NCI-H748 (cell line): ENCODE measurements at regions not wholly inside any gene's neighbourhood (a gene's known extent, or its start where the extent isn't known, plus 50 kb on each side); places are given as distances from the start of the nearest gene placed in this dataset.

Experiments used
- DNase-seq: peaks from one replicate; lab custom pipeline; 2025; ENCODE audit not compliant: unreplicated experiment; lab: John Stamatoyannopoulos, UW

- DNase-seq = no peak
Observed at GRCh38 chr14:105839425-105840265, 313.3 kb downstream of the TMEM121 start.

GRCh38 chr14:105840266-105841021, 314.1 kb downstream of the TMEM121 start:
- no peak for DNase-seq

GRCh38 chr14:105841022-105842009, 314.9 kb downstream of the TMEM121 start:
- DNase-seq = peak; percentile 25

- no peak for DNase-seq
Observed at GRCh38 chr14:105842105-105842504, 315.7 kb downstream of the TMEM121 start.

- no peak for DNase-seq
Observed at GRCh38 chr14:105843444-105844046, 317.2 kb downstream of the TMEM121 start.

GRCh38 chr14:105844047-105844630, 317.8 kb downstream of the TMEM121 start:
- no peak for DNase-seq

GRCh38 chr14:105844810-105845724, 318.7 kb downstream of the TMEM121 start:
- no peak for DNase-seq

GRCh38 chr14:105845725-105846309, 319.4 kb downstream of the TMEM121 start:
- DNase-seq = no peak

GRCh38 chr14:105846312-105846711, 319.9 kb downstream of the TMEM121 start:
- no peak for DNase-seq

- no peak for DNase-seq
Observed at GRCh38 chr14:105847400-105847799, 321.0 kb downstream of the TMEM121 start.

- no peak for DNase-seq
Observed at GRCh38 chr14:105848570-105848969, 322.2 kb downstream of the TMEM121 start.

- DNase-seq = no peak
Observed at GRCh38 chr14:105849933-105850626, 323.7 kb downstream of the TMEM121 start.

GRCh38 chr14:105850853-105851581, 324.6 kb downstream of the TMEM121 start:
- DNase-seq = no peak

- DNase-seq = no peak
Observed at GRCh38 chr14:105851716-105852377, 325.5 kb downstream of the TMEM121 start.

GRCh38 chr14:105852378-105853088, 326.1 kb downstream of the TMEM121 start:
- no peak for DNase-seq
